ENCODE measurements at regions not wholly inside any gene's neighbourhood (a gene's known extent, or its start where the extent isn't known, plus 50 kb on each side); places are given as distances from the start of the nearest gene placed in this dataset.
"Not testable (repeated sequence)": the region's sequence is repeated elsewhere in the genome, so short reads cannot be mapped to it uniquely, and the experiment has no call there.

- DNase-seq = peak; percentile 21
Observed at GRCh38 chr7:51589111-51589510, 272.5 kb upstream of the COBL start.

- no peak for DNase-seq
Observed at GRCh38 chr7:51587604-51588003, 271.0 kb upstream of the COBL start.

- no peak for DNase-seq
Observed at GRCh38 chr7:51577390-51577789, 260.8 kb upstream of the COBL start.

- no peak for DNase-seq
Observed at GRCh38 chr7:51569581-51569980, 253.0 kb upstream of the COBL start.

GRCh38 chr7:51569176-51569575, 252.6 kb upstream of the COBL start:
- no peak for DNase-seq

GRCh38 chr7:51551070-51551469, 234.5 kb upstream of the COBL start:
- DNase-seq = no peak

GRCh38 chr7:51545131-51545530, 228.5 kb upstream of the COBL start:
- DNase-seq = no peak

GRCh38 chr7:51543801-51544553, 227.4 kb upstream of the COBL start:
- peak; percentile 62 for DNase-seq

- not testable (repeated sequence) for DNase-seq
Observed at GRCh38 chr7:51540906-51541305, 224.3 kb upstream of the COBL start.

- DNase-seq = no peak
Observed at GRCh38 chr7:51539840-51540239, 223.2 kb upstream of the COBL start.

GRCh38 chr7:51528172-51528571, 211.6 kb upstream of the COBL start:
- DNase-seq = no peak

- no peak for DNase-seq
Observed at GRCh38 chr7:51521694-51522312, 205.2 kb upstream of the COBL start.

GRCh38 chr7:51521054-51521453, 204.4 kb upstream of the COBL start:
- DNase-seq = no peak

GRCh38 chr7:51518646-51519045, 202.0 kb upstream of the COBL start:
- no peak for DNase-seq

- no peak for DNase-seq
Observed at GRCh38 chr7:51517187-51517586, 200.6 kb upstream of the COBL start.

GRCh38 chr7:51501620-51502019, 185.0 kb upstream of the COBL start:
- DNase-seq = no peak

GRCh38 chr7:51482976-51483375, 166.4 kb upstream of the COBL start:
- DNase-seq = no peak

- no peak for DNase-seq
Observed at GRCh38 chr7:51481421-51481820, 164.8 kb upstream of the COBL start.

GRCh38 chr7:51477819-51478218, 161.2 kb upstream of the COBL start:
- no peak for DNase-seq

- DNase-seq = no peak
Observed at GRCh38 chr7:51477323-51477722, 160.7 kb upstream of the COBL start.

- DNase-seq = no peak
Observed at GRCh38 chr7:51476026-51476425, 159.4 kb upstream of the COBL start.

- no peak for DNase-seq
Observed at GRCh38 chr7:51472873-51473272, 156.3 kb upstream of the COBL start.

- no peak for DNase-seq
Observed at GRCh38 chr7:51471981-51472296, 155.3 kb upstream of the COBL start.

- peak; percentile 75 for DNase-seq
Observed at GRCh38 chr7:51471210-51471980, 154.8 kb upstream of the COBL start.

Data from NCI-H1105 treated with DMSO at 0.1 percent for 48 hours (cell line).